HG02885 (cell line): ENCODE measurements at regions not wholly inside any gene's neighbourhood (a gene's known extent, or its start where the extent isn't known, plus 50 kb on each side); places are given as distances from the start of the nearest gene placed in this dataset.

Experiments
- ATAC-seq: cut with Tn5 transposase; IDR thresholded peaks from one replicate; pipeline ENCODE4 v1.9.1; 2021; ENCODE audit warnings: mild to moderate bottlenecking; ENCODE audit not compliant: unreplicated experiment, poor library complexity

GRCh38 chr7:91323626-91324158 lies 59.5 kb downstream of the FZD1 start:
- no peak for ATAC-seq

GRCh38 chr7:91324663-91325062 lies 60.4 kb downstream of the FZD1 start:
- ATAC-seq = no peak

GRCh38 chr7:91325726-91326125 lies 61.5 kb downstream of the FZD1 start:
- ATAC-seq = no peak

GRCh38 chr7:91326516-91327199 lies 62.4 kb downstream of the FZD1 start:
- ATAC-seq = no peak

GRCh38 chr7:91327346-91327745 lies 63.1 kb downstream of the FZD1 start:
- no peak for ATAC-seq

GRCh38 chr7:91329571-91329970 lies 65.3 kb downstream of the FZD1 start:
- ATAC-seq = no peak

- no peak for ATAC-seq
Measured at GRCh38 chr7:91330191-91330808, 66.1 kb downstream of the FZD1 start.

GRCh38 chr7:91330866-91331265 lies 66.6 kb downstream of the FZD1 start:
- no peak for ATAC-seq

GRCh38 chr7:91336106-91336505 lies 71.9 kb downstream of the FZD1 start:
- no peak for ATAC-seq

- ATAC-seq = no peak
Measured at GRCh38 chr7:91338226-91339020, 74.2 kb downstream of the FZD1 start.

GRCh38 chr7:91342346-91342745 lies 78.1 kb downstream of the FZD1 start:
- no peak for ATAC-seq

- ATAC-seq = no peak
Measured at GRCh38 chr7:91343420-91343960, 79.3 kb downstream of the FZD1 start.

- peak; percentile 5 for ATAC-seq
Measured at GRCh38 chr7:91343996-91344629, 79.9 kb downstream of the FZD1 start.

GRCh38 chr7:91344911-91345310 lies 80.7 kb downstream of the FZD1 start:
- ATAC-seq = peak; percentile 79

- ATAC-seq = peak; percentile 57
Measured at GRCh38 chr7:91345449-91345848, 81.2 kb downstream of the FZD1 start.

GRCh38 chr7:91346426-91346825 lies 82.2 kb downstream of the FZD1 start:
- ATAC-seq = no peak

- ATAC-seq = no peak
Measured at GRCh38 chr7:91347290-91347689, 83.1 kb downstream of the FZD1 start.

- ATAC-seq = no peak
Measured at GRCh38 chr7:91348711-91349110, 84.5 kb downstream of the FZD1 start.

- no peak for ATAC-seq
Measured at GRCh38 chr7:91351374-91351773, 87.1 kb downstream of the FZD1 start.

- no peak for ATAC-seq
Measured at GRCh38 chr7:91352091-91352490, 87.9 kb downstream of the FZD1 start.
